ENCODE measurements at regions not wholly inside any gene's neighbourhood (a gene's known extent, or its start where the extent isn't known, plus 50 kb on each side); places are given as distances from the start of the nearest gene placed in this dataset.

DNA sequence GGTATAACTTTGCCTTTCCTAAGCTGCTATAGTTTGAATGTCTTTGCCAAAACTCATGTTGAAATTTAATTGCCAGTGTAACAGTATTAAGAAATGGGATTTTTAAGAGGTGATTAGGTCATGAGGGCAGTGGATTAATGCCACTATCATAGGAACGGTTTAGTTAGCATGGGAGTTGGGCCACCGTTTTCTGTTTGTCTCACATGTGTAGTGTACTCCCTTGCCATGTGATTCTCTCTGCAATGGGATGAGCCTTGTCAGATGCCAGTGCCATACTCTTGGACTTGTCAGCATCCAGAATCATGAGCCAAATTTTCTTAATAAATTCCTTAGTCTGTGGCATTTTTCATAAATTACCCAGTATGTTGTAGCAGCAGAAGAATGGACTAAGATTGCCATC is 388.9 kb upstream of the RGPD4 start:
- TF ChIP-seq, protein P1, sequence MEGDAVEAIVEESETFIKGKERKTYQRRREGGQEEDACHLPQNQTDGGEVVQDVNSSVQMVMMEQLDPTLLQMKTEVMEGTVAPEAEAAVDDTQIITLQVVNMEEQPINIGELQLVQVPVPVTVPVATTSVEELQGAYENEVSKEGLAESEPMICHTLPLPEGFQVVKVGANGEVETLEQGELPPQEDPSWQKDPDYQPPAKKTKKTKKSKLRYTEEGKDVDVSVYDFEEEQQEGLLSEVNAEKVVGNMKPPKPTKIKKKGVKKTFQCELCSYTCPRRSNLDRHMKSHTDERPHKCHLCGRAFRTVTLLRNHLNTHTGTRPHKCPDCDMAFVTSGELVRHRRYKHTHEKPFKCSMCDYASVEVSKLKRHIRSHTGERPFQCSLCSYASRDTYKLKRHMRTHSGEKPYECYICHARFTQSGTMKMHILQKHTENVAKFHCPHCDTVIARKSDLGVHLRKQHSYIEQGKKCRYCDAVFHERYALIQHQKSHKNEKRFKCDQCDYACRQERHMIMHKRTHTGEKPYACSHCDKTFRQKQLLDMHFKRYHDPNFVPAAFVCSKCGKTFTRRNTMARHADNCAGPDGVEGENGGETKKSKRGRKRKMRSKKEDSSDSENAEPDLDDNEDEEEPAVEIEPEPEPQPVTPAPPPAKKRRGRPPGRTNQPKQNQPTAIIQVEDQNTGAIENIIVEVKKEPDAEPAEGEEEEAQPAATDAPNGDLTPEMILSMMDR (IDR thresholded peaks at IDR 0.05), result no peak
- TF ChIP-seq EZH2 (IDR thresholded peaks at IDR 0.05; ENCODE audit: borderline replicate concordance, insufficient read depth, low read depth, low read length, poor library complexity, severe bottlenecking), result no peak

All from B cell (primary cell).